ENCODE measurements at regions not wholly inside any gene's neighbourhood (a gene's known extent, or its start where the extent isn't known, plus 50 kb on each side); places are given as distances from the start of the nearest gene placed in this dataset.

DNA sequence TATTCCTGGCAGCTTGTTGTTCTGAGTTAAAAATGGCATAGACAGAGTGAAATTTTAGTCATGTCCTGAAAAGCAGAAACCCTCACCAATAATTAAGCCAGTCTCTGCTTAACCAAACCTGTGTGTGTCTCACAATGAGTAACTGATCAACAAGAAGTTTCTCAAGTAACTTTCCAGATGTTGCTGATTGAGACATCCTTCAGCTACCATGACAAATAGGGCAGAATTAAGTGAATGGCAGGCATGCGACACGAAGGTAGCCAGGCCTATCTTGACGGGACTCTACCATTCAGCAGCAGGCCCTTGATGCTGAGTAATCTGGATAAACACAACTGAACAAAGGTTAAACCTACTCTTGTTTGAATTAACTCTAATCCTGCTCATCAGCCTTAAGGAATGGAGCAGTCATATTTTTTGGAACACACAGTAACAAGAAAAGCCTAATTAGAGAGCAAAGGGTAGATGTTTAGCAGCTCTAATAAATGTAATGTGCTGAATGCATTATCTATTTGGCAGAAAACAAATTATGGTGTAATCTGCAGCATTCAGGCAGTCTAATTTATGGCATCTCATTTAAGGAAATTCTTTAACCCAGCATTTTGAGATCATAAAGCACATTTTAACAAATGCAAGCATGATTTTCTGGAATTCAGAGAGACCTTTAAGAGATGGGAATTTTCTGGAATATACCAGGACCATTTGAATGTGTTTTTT, 159.5 kb upstream of the EPHA4 start:
- TF ChIP-seq, protein P1, sequence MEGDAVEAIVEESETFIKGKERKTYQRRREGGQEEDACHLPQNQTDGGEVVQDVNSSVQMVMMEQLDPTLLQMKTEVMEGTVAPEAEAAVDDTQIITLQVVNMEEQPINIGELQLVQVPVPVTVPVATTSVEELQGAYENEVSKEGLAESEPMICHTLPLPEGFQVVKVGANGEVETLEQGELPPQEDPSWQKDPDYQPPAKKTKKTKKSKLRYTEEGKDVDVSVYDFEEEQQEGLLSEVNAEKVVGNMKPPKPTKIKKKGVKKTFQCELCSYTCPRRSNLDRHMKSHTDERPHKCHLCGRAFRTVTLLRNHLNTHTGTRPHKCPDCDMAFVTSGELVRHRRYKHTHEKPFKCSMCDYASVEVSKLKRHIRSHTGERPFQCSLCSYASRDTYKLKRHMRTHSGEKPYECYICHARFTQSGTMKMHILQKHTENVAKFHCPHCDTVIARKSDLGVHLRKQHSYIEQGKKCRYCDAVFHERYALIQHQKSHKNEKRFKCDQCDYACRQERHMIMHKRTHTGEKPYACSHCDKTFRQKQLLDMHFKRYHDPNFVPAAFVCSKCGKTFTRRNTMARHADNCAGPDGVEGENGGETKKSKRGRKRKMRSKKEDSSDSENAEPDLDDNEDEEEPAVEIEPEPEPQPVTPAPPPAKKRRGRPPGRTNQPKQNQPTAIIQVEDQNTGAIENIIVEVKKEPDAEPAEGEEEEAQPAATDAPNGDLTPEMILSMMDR (IDR thresholded peaks at IDR 0.05; ENCODE audit: low read depth, low read length) = no peak
- TF ChIP-seq POLR2A (IDR thresholded peaks at IDR 0.05; ENCODE audit: extremely low read depth, insufficient read length) (no peak), MYC (IDR thresholded peaks at IDR 0.05; ENCODE audit: low read depth, low read length) (no peak)
- TF ChIP-seq, protein P2, sequence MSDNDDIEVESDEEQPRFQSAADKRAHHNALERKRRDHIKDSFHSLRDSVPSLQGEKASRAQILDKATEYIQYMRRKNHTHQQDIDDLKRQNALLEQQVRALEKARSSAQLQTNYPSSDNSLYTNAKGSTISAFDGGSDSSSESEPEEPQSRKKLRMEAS (IDR thresholded peaks at IDR 0.05; ENCODE audit: low read depth, low read length) = no peak
